Stimulated activated CD4-positive, alpha-beta T cell treated with anti-CD3 and anti-CD28 coated beads, Interleukin-1b, Interleukin-23, amount 100 ng/mL, for 48 hours (primary cell): ENCODE measurements at regions not wholly inside any gene's neighbourhood (a gene's known extent, or its start where the extent isn't known, plus 50 kb on each side); places are given as distances from the start of the nearest gene placed in this dataset.

ENCODE experiments used
- DNase-seq: peaks from one replicate; pipeline ENCODE4 v3.0.0-alpha.2; 2020

DNA sequence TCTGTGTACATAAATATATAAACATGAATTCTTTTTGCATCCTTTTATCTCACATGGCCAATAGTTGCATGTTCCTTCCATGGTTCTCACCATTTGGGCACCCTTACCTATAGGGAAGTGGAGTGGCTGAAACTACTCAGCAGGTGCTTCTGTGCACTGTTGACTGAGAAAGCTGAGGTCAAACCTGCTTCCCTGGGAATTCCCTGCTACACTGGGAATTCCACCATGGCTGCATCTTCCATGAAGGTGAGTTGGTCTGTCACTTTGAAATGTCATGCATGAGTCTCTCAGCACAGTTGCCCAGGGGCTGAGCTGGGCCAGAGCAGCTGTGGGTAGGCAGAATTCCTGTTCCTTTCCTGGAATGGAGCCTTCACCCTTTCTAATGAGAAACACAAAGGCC lies 193.8 kb upstream of the PRSS16 start:
- DNase-seq, result no peak

DNA sequence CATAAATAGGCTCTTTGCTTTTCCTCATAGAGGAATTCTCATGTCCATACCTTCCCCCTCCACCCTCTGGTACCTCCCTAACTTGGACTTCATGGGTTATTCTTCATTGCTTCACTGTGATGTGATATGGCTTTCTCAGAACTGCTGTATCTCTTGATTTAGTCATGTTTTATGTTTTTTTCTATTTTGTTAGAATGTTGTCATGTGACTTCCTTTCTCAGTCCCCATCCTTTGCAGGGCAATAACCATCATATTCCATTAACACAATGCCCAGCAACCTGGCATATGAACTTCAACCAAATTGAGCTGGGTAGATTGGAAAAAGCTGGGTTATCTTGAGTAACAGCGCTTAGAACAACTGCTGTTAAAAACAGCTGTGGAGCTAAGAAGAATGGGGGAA lies 190.9 kb upstream of the PRSS16 start:
- DNase-seq, result no peak

DNA sequence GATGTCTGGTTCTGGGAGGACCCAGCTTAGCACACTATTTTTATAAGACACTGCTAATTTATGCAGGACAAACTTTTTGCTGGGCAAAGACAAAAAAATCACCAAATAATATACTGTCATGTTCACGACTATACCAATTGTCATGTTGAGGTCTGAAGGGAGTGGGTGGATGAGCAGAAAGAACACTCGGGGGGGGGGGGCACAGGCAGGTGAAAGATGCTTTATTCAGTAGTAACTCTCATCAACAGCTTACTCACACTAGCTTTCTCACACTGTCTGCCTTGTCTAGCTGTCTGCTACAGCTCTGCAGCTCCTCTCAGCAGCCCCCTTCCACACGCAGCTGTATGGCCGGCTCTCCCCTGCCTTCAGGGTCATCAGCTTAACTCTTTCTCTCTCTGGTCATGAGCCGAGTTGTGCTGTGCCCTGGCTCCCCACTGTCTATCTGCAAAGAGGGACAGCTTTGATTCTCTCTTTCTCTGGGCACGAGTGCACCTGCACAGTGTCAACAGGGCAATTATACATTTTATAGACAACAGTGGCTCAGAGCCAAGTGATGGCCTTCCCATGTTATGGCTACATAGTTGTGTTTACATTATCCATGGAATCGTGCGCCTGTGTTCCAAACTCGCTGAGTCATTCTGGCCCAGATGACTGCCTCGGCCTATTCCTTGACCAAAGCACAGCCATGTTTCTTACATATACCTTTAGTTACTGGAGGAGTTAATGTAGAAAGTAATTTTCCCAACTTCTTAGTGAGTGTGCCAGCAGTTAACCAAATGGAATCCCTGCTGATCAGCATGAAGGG lies 187.7 kb upstream of the PRSS16 start:
- no peak for DNase-seq

DNA sequence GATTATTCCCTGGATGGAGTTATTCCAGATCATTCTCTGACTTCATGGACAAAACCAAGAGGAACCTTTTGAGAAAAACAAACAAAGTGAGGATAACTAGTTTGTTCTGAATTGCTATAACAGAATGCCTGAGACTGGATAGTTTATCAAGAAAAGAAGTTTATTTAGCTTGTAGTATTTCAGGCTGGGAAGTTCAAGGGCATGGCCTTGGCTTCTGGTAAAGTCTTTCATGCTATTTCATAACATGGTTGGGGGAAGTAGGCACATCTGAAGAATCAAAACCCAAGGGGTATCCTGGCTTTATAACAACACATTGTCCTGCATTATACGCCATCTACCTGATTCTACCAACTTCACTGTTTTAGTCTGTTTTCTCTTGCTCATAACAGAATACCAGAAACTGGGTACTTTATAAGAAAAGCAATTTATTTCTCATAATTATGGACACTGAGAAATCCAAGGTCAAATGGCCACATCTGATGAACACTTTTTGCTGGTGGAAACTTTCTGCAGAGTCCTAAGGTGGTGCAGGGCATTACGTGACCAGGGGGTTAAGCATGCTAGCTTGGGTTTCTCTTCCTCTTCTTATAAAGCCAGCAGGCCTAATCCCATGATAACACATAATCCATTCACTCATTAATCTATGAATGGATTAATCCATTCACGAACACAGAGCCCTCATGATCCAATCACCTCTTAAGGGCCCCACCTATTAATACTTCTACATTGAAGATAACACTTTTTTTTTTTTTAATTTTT lies 186.1 kb upstream of the PRSS16 start:
- no peak for DNase-seq

DNA sequence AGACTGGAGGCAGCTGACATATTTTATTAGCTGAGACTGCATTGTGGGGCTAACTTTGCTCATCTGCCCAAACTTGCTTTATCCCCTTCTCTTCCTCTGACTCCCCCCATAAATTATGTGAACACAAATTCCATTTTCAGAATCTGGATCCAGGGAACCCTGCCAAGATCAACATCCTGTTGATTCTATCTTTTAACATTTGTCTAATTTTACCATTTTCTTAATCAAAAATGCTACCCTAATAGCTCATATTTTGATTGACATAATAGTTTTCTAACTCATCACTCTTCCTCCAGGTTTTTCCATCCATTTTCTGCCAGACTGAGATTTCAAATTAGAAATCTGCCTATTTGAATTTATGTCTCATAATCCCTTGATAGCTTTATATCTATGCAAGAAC lies 184.7 kb upstream of the PRSS16 start:
- no peak for DNase-seq

DNA sequence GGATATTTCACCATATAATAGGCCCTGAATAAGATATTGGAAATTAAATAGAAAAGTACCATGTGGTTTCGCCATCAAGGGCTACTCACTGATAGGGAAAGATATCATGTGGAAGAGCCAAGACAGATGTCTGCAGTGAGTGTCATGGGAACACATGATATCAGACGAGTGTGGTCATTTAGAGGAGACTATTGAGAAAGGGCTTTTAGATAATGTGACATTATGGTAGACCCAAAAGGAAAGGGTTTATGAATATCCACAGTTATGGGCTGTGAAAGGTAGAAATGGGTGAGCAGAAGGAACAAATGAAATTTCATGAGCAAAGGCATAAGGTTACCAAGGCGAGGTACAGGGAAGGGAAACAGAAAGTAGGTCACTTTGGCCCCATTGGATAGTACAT lies 182.3 kb upstream of the PRSS16 start:
- DNase-seq, result no peak

DNA sequence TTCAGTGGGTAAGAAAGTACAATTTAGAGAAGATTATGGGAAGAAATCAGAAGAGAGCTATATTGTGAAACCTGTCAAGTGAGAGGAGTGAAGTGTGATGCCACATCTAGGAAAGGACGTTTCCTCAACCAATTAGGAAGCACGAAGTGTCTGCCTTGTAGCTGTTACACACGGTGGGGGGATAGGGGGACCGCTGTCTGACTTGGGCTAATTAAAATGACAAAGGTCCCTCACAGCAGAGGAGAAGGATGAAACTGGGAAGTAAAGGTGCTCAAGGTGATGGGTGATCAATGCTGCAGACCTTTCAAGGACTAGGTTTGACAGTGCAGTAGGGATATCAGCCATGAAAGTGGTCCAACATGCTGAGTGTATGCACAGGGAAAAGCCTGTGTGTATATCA lies 181.1 kb upstream of the PRSS16 start:
- no peak for DNase-seq

DNA sequence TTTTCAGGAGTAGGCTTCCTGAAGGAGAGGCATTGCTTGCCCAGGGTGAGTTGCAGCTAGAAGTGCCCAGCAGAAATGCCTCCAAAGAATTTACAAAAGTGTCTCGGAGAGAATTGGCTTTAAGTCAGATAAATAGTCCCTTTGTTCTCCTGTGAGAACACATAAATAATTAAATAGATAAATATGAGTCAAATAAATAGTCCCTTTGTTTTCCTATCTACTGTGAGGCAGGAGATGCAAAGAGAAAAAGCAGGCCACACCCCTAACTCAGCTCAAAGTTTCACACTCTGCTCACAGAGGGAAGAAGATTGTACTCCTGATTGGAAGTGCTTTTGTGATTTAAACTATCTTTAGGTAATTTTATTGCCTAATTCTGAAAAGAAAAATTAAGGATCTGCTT lies 180.7 kb upstream of the PRSS16 start:
- DNase-seq, result no peak

DNA sequence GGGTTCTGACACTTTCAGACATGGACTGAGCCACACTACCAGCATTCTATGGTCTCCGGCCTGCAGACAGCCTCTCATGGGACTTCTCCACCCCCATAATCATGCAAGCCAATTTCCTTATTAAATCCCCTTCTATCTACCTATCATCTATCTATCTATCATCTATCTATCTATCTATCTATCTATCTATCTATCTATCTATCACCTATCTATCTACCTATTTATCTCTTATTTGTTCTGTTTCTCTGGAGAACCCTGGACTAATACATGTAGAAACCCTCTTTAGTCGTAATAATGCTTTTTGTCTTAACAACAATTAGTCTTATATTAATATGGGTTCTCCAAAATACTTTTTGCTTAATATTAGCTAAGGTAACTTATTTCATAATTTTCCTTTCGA lies 174.1 kb upstream of the PRSS16 start:
- DNase-seq, result no peak

DNA sequence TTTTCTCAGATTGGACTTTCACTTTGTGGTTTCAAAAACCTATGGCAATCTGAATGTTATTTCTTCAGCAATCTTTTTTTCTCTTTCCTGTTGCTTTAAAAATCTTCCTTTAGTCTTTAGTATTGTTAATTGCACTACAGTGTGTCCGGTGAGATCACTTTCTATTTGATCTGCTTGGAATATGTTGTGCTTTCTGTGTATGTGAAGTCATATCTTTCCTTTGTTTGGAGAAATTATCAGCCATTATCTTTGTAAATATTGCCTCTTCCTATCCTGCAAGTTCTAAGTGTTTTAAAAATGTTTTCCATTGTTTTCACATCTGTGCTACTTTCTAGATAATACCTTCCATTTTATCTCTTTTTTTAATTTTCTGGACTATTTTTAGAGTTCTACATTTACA lies 171.4 kb upstream of the PRSS16 start:
- DNase-seq, result no peak

DNA sequence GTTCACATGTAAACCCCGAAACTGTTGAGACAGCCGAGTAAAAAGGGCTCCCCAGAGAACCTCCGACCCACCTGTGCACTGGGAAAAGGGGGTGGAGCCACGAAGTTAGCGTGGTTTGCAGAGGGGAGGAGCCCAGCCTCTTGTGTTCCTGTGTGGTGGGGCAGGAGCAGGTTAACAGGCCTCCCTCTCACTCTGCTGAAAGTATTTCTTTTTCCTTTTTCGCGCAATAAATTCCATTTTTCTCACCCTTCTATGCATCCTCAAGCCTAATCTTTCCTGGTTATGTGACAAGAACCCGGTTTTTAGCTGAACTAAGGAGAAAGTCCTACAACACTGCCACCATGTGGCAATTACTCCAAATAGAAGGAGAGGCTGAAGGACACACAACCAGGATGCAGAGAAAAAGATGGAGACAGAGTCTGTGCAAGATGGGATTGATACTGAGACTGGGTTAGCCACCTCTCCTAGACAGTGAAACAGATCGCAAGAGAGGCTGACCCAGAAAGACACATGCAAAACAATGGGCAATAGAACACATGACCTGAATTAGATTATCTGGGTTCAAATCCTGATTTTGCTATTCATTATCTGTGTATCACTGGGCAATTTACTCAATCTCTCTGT lies 168.7 kb upstream of the PRSS16 start:
- peak; percentile 18 for DNase-seq

DNA sequence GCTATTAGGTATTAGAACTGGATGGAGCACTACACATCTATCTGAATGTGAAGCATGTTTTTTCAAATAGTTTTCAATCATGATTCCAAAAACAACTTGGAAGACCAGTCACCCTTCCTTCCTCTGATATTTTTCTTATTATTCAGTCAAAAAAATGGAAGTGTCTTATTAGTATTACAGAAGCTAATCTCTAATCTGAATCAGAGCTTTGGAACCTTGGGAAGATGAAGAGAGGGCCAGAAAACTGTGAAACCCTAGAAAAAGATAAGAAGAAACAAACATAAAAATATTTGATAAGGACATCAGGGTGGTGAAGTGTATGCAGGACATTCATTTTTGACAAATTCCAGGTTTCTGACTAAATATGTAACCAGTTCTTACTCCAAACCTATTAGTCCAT lies 166.3 kb upstream of the PRSS16 start:
- DNase-seq, result no peak

DNA sequence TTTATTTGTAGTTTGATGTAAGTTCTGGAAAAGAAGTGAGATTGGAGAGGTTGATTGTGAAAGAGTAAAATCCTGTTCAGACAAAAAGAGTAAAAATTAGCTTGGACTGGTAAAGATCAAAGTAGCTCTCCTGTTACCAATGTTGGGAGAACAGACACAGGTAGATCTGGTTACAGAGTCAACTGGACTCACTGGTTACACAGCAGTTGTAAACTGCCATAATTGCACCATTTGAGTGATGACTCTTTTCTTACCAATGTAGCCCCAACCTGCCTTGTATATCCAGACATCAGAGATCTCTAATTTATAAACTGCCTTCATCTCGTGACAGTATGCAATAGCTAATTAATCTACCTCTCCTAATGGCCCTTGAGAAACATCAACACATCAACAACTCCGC lies 165.6 kb upstream of the PRSS16 start:
- DNase-seq, result no peak

DNA sequence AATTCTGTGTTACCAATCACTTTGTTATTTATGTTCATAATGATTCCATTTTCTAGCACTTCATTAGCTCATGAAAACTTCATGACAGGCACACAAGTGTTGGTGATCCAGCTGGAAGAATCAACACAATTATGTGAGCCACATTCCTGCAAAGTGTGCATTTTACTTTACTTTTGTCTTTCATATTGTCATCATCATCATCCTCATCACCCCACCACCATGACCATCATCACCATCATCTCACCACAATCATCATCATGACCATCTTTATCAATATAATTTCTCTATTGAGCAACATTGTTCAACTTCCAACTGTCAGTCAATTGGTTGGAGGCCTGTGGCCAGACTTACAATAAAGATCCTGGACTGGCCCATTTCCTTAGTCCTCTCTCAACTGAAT lies 159.4 kb upstream of the PRSS16 start:
- DNase-seq, result no peak

DNA sequence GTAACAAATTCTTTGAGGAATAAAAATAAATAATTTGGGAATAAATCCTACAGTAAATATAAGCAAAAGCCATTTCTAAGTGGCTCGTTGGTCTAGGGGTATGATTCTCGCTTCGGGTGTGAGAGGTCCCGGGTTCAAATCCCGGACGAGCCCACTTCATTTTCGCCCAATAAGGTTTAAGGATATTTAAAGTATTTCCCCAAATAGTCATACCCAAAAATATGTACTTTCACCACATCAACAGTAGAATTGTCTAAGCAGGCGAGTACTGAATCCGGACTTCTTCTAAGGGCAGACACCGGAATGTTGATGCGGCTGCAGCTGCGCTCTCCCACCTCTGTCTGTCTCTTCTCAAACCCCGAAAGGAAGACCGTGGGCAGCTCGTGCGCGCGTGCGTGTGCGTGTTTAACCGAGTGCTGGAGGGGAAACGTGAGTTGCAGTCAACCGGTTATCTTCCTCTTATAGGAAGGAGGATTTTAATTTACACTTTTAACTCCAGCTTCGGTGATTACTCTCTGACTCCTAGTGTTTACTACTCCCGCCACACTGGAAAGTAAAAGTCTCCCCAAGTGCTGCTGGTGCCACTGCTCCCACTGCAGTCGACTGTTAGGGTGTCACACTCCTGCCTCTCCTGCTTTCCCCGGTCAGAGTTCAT lies 155.7 kb upstream of the PRSS16 start:
- peak; percentile 63 for DNase-seq

DNA sequence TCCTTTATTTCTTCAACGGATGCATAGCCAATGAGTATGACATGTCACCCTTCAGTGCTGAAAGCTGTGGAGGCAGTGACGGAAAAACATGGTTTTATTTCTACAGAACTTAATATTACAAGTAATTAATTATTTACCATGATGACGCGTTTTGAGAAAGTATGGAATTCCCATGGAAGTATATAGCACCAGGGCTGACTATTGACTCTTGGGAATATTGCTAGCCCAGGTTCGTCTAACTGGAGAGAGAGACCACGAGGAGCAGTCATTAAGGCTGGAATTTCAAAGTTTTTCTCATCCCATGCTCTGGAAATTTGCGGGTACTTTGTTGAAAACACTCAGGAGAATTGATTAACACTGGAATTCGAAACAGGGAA lies 155.2 kb upstream of the PRSS16 start:
- no peak for DNase-seq

DNA sequence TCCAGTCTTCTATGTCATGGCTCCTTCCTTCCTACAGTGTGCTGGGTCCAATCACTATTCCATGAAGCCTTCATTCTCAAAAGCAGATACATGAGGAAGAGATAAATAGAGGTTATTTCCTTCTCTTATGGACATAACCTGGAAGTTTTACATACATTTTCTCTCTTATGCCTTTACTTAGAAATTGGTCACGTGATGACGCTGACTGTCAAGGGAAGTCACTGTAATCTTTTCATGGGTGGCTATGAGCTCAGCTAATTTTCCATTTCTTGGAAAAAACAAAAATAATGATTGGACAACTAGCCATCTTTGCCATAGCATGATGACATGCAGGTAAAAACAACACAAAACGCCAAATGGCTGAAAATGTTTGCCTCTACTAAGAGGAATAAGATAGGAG lies 151.6 kb upstream of the PRSS16 start:
- DNase-seq, result no peak

DNA sequence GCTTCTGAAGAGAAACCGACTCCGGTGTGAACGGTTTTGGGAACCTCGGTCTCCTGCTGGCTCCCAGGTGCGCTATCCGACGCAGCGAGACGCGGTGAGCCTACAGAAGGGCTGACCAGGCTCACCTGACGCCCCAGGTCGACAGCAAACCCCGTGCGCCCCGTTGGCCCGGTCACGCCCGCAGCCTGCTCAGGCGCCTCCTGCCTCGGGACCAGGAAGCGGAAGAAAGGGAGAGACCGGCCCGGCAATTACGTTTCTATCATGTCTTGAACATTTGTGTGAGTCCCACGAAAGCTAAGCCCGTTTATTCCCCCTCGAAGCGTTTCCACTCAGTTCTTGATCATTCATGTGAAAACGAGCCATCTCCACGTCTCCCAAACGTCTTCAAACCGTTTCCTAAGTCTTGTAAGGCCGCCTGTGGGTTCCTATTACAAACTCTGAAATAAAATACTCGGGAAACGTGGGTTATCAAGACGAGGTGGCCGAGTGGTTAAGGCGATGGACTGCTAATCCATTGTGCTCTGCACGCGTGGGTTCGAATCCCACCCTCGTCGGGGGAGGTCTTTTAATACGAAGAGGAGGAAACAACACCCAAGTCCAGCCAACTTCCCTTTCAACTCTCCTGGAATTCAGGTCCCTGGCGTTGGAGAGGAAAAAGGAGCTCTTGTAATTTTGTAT lies 150.5 kb upstream of the PRSS16 start:
- DNase-seq, result peak; percentile 72

DNA sequence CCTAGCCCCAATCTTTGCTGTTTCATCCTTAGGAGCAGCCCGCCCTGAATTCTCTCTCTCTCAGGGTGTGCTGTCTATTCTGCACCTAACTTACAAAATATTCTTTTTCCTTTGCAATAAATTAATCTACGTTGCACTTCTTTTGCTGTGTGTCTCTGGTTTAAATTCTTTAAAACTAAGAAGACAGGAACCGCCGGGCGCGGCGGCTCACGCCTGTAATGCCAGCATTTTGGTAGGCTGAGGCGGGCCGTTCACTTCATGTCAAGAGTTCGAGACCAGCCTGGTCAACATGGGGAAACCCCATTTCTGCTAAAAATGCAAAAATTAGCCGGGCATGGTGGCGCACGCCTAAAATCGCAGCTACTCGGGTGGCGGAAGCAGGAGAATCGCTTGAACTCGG lies 148.5 kb upstream of the PRSS16 start:
- DNase-seq, result no peak

DNA sequence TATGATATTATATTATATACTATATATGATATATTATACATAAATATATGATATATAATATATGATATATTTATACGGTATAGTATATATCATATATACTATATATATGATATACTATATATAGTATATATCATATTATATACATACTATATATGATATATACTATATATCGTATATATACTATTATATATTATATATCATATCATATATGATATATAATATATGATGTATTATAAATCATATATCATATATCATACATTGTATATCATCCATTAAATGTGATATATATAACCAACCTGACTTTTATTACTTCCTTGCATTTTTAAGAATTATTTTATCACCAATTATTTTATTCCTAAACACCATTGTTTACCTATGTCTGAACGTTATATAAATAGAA lies 146.6 kb upstream of the PRSS16 start:
- no peak for DNase-seq

DNA sequence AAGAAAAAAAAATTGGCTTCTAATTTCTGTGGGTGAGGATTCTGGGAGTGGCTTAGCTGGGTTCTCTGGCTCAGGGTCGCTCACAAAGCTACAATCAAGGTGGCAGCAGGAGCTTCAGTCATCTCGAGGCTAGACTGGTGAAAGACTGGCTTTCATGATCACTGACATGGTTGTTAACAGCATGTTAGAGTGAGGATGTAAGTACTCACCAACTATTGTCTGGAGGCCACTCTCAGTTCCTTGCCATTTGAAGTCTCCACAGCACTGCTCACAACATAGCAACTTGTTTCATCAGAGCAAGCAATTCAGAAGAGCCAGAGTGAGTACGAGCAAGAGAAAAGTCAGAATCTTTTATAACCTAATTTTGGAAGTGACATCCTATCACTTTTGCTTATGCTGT lies 145.7 kb upstream of the PRSS16 start:
- DNase-seq, result no peak

DNA sequence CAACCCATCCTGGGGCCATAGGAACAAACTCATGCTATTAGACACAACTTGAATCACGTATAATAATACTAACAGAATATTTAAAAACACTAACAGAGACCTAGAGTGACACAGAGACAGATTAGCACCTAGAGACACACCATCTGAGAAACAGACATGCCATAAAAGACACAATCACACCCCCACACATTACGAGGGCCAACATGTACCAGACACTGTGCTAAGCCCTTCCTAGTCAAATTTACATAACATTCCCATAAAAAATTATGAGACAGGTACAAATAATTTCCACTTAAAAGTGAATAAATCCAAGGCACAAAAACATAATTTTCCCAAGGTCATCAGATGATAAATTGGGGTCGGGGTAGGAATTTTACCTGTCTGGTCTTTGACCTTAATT lies 141.1 kb upstream of the PRSS16 start:
- DNase-seq, result no peak

DNA sequence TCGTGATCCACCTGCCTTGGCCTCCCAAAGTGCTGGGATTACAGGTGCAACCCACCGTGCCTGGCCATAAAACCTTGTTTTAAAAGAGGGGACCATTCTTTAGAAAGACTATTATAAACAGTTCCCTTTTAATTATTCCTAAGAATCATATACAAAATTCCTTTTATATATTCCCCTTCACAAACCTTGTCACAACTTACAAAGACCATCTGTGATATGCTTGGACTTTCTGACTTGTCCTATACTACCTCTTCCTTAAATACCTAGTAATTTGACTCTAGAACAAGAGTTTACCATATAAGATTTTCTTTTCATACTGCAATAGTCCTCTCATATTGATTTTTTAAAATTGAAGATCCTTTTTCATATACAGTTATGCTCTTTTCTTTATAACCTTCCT lies 135.8 kb upstream of the PRSS16 start:
- no peak for DNase-seq
